H4 (cell line): ENCODE measurements at regions not wholly inside any gene's neighbourhood (a gene's known extent, or its start where the extent isn't known, plus 50 kb on each side); places are given as distances from the start of the nearest gene placed in this dataset.
"Not testable (repeated sequence)": the region's sequence is repeated elsewhere in the genome, so short reads cannot be mapped to it uniquely, and the experiment has no call there.

Experiments
- DNase-seq: peaks from one replicate; pipeline ENCODE4 v3.0.0-alpha.2; 2015; ENCODE audit warnings: low spot score

- DNase-seq: no peak
Measured at GRCh38 chr18:30632071-30632698, 410.4 kb downstream of the DSC3 start.

DNA sequence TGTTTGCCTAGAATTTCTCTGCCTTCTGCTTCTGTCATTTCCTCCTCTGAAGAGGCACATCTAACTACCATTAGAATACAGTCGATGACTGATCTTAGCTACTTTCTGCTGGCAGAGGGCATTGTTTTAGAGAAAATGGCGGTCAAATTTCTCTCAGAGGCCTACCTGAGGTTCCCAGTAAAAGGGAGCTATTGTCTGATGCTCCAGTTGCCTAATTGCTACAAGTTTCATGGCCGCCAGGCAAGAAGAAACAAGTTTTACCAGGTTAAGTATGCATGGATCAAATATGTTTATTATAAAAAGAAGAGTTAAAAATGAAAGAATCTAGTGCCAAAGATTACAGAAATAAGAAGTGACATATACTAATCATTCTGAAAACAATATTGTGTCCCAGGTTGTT lies 416.6 kb downstream of the DSC3 start:
- no peak for DNase-seq

DNA sequence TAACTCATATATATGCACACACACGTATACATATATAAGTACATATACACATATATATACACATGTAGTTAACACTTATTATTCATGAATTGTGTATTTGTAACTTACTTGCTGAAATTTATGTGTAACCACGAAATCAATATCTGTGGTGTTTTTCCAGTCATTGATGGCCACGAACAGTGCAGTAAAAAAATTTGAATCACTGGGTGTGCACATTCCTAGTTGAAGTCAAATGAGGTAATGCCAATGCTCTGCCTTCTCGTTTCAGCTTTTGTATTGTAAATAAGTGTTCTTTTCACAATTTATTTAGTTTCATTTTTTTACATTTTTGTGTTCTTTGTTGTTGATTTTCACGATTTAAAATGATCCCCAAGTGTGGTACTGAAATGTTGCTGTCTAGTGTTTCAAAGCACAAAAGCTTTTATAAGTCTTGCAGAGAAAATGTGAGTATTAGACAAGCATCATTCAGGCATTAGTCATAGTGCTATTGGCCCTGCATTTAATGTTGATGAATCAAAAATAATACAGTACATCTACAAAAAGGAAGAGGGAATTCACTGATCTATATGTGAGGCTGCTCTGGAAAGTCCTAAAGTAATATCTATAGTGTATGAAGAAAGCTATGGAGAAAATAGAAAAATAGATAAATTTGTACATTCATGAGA lies 419.0 kb downstream of the DSC3 start:
- DNase-seq: no peak

DNA sequence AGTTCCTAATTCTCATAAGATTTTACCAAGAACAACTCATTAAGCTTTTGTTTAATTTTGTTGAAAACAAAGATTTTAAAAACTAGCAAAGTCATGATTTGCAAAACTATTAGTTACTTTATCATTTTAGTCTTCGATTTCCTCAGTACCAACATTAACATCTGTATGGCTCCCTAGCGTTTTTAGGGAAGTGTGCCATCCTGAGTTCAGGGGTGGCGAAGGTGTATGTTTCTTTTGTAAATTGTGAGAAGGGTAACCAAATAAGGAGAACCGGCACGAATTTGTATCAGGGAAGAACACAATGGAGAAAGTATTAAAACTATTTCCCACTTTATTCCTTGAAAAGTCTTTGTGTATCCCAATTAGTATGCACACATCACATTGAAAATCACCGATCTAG lies 419.9 kb downstream of the DSC3 start:
- DNase-seq: no peak

GRCh38 chr18:30622104-30622503 lies 420.4 kb downstream of the DSC3 start:
- no peak for DNase-seq

DNA sequence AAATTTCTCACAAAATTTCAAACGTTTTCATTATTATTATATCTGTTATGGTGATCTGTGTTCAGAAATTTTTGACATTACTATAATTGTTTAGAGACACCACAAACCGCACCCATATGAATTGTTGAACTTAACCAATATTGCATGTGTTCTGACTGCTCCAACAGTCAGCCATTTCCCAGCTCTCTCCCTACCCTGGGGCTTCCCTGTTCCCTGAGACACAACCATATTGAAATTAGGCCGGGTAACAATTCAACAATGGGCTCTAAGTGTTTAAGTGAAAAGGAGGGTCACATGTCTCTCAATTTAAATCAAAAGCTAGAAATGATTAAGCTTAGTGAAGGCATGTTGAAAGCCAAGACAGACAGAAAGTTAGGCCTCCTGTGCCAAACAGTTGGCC lies 424.0 kb downstream of the DSC3 start:
- no peak for DNase-seq

DNA sequence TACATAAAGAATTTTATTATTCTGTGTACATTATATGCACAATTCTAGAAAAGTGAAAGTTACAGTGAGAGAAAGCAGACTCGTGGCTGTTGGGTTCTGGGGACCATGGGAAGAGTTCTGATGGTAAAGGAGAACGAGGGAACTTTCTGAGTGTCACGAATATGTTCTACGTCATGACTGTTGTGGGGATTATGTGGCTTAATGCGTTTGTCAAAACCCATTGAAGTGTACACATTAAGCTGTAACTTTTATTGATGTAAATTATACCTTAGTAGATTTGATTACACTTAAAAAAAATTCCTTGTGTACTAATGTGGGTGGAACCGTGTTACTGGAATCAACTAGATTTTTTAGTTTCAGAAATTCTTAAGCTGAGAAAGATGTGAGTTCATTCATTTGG lies 426.1 kb downstream of the DSC3 start:
- no peak for DNase-seq

- DNase-seq: no peak
Measured at GRCh38 chr18:30613467-30613801, 429.1 kb downstream of the DSC3 start.

DNA sequence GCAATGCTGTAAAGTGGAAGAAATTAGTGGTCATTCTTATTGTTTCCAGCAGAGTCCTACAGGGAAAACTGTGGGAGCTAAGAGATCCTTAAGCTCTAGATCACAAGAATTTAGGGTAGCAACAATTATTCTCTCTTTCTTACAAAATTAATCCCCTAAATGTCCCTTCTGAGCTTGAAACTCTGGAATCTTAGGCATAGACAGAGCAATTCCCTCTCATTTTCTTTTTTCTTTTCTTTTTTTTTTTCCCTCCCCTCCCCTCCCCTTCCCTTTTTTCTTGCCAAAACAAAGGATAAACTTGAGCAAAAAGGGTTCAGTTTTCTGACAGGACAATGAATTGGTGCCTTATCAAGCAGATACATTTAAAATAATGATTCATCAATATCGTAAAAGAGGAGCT lies 441.0 kb downstream of the DSC3 start:
- no peak for DNase-seq

DNA sequence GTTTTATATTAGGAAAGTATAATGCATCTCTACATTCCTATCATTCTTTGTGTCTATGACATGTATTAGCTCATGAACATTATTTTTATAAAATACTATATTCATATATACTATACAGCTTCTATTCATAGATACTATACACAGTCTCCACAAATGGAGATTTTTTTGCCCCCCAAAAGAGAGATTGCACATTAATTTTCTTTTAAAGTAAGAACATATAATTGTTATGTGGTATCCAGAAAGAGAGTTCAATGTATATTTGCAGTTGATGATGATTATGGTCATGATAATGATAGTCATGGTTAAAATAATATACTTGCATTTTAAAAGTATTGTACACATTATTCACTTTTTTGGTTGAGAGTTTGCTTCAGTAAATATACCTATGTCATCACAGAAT lies 445.3 kb downstream of the DSC3 start:
- no peak for DNase-seq

GRCh38 chr18:30596635-30597034 lies 445.9 kb downstream of the DSC3 start:
- no peak for DNase-seq

GRCh38 chr18:30595942-30596341 lies 446.6 kb downstream of the DSC3 start:
- DNase-seq: no peak

GRCh38 chr18:30594911-30595310 lies 447.6 kb downstream of the DSC3 start:
- DNase-seq: not testable (repeated sequence)

DNA sequence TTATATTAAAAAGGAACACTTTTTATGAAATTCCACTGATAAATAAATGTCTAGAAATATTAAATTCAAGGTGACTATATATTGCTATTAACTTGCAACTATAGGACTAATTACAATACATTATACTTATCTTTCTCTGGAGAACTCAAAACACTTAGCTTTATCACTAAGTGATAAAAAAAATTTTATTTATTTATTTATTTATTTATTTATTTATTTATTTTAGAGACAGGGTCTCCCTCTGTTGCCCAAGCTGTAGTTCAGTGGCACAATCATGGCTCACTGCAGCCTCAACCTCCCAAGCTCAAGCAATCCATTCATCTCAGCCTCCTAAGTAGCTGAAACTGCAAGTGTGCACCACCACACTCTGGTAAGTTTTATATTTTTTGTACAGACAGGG lies 451.1 kb downstream of the DSC3 start:
- no peak for DNase-seq

DNA sequence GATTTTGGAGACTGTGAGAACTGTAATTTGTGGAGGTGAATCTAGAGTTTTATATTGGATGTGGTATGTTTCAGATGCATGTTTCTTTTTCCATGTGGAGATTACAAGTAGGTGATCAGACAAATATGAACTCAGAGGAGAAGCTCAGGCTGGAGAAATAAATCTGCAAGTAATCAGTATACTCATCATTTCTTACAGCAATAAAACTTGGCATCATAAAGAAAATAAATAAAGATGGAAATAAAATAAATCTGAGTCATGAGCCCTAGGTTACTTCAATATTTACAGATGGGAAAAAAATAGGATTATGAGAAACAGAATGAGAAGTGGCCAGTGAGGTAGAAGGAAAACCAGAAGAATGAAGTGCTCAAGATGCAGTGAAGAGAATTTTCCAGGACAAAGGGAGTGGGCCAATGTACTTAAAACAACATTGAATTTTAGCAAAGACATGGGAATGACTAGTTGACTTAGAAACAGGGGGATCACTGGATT lies 453.8 kb downstream of the DSC3 start:
- no peak for DNase-seq

DNA sequence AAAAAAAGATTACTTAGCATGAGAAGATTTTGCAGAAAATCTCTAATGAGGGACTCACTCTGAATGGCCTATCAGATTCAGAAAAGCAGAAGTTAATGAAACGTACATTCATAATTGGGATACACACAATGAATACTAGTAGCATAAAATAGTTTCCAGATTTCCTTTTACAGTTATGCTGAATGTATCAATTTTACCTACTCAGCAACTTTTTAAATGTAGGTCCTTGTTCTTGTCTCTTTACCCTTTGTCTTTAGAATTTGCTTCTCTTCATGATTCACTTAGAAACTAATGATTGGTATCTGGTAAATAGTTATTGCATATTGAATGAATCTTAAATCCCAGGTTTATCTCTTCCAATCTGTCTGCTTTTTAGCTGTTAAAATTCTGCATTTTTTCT lies 458.8 kb downstream of the DSC3 start:
- no peak for DNase-seq

DNA sequence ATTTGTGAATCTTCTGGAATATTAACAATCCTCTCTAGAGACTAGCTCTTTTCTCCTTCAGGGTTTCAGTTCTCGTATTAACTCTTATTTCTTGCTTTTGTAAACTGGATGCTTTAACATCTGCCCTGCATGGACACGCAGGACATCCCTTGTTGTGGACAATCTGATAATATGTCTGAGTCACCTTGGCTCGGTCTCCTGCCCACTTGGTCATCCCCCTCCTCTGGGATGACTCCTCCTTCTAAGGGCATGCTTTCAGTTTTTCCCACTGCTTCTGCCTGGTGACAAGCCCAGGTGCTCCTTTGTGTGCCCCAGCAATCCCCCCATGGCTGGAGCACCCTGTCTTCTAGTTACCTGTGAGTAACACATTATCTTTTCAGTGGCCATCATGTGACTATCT lies 460.5 kb downstream of the DSC3 start:
- DNase-seq: no peak

GRCh38 chr18:30578707-30579106 lies 463.8 kb downstream of the DSC3 start:
- DNase-seq: no peak

GRCh38 chr18:30572214-30572613 lies 470.3 kb downstream of the DSC3 start:
- no peak for DNase-seq

GRCh38 chr18:30568333-30568732 lies 474.2 kb downstream of the DSC3 start:
- DNase-seq: no peak

- DNase-seq: no peak
Measured at GRCh38 chr18:30566877-30567276, 475.7 kb downstream of the DSC3 start.

- no peak for DNase-seq
Measured at GRCh38 chr18:30562231-30562630, 480.3 kb downstream of the DSC3 start.

DNA sequence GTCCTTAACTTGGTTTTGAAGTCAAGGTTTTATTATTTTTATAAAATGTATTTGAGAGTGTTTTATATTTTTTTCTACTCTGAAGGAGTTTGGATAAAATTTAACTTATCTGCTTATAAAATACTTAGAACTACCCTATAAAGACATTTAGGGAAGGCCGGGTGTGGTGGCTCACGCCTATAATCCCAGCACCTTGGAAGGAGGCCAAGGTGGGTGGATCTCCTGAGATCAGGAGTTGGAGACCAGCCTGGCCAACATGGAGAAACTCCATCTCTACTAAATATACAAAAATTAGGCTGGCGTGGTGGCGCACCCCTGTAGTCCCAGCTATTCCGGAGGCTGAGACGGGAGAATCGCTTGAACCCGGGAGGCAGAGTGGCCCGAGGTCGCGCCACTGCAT lies 486.4 kb downstream of the DSC3 start:
- no peak for DNase-seq

DNA sequence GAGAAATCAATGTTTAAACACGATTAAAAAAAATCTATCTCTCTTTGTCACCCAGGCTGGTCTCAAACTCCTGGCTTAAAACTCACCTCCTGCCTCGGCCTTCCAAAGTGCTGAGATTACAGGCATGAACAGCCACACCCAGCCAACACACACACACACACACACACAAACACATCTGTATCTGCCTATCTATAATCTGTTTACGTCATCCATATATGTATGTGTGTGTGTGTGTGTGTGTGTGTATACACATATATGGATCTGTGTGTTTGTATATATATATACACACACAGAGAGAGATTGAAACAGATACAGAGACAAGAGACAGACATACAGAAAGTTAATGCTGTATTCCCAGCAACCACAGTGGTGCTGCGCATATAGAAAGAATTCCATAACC lies 497.1 kb downstream of the DSC3 start:
- no peak for DNase-seq
